ENCODE measurements at regions not wholly inside any gene's neighbourhood (a gene's known extent, or its start where the extent isn't known, plus 50 kb on each side); places are given as distances from the start of the nearest gene placed in this dataset.

- DNase-seq (no peak), ATAC-seq (replicated peaks in 1 of 4) (no peak)
- ChIA-PET CTCF (no interaction called here), POLR2A (no interaction called here)
- H3K27me3 Mint-ChIP-seq = peaks cover 0 to 4% of the 10 kb centered on the region in 2 donors
- Histone ChIP-seq H3K4me3 (ENCODE audit: control insufficient read depth in 1 of 2, extremely low read depth in 1 of 2, low read length in 1 of 2) (no peak overlapping the region), H3K27ac (ENCODE audit: low read length) (no peak overlapping the region), H3K36me3 (ENCODE audit: control insufficient read depth in 2 of 2, extremely low read depth in 1 of 2, insufficient read depth in 1 of 2, low read length in 1 of 2) (no peaks in the 10 kb centered on the region), H3K27me3 (replicated peaks in 1 of 2; ENCODE audit: control insufficient read depth in 2 of 2, extremely low read depth in 1 of 2, insufficient read depth in 2 of 2, low read length in 1 of 2) (no peaks in the 10 kb centered on the region), H3K9me3 (no peaks in the 10 kb centered on the region), H3K4me1 (ENCODE audit: control insufficient read depth in 1 of 2, extremely low read depth in 1 of 2, insufficient read depth in 2 of 2, low read length in 2 of 2) (no peaks in the 10 kb centered on the region)
- 88% methylated on average over 3 of the region's 3 CpGs for WGBS (ENCODE audit: insufficient coverage)
- no peak overlapping the region for H3K27ac Mint-ChIP-seq
- H3K4me1 Mint-ChIP-seq = no peaks in the 10 kb centered on the region
- H3K9me3 Mint-ChIP-seq = no peaks in the 10 kb centered on the region
- no peaks in the 10 kb centered on the region for H3K36me3 Mint-ChIP-seq
- no peak overlapping the region for H3K4me3 Mint-ChIP-seq
Observed at GRCh38 chr18:11380968-11381367, 228.4 kb upstream of the SLC35G4 start.

GRCh38 chr18:11379660-11380059, 229.7 kb upstream of the SLC35G4 start:
- H3K9me3 Mint-ChIP-seq = no peaks in the 10 kb centered on the region
- WGBS (ENCODE audit: insufficient coverage) = 86% methylated on average over 7 of the region's 10 CpGs

GRCh38 chr18:11377766-11378540, 228.6 kb upstream of the PIEZO2 start:
- Mint-ChIP-seq H3K36me3 (no peaks in the 10 kb centered on the region), H3K4me1 (no peaks in the 10 kb centered on the region), H3K9me3 (no peaks in the 10 kb centered on the region), H3K27me3 (peaks cover 0 to 4% of the 10 kb centered on the region in 2 donors), H3K4me3 (no peak overlapping the region), H3K27ac (no peak overlapping the region)
- Histone ChIP-seq H3K27me3 (replicated peaks in 1 of 2; ENCODE audit: control insufficient read depth in 2 of 2, extremely low read depth in 1 of 2, insufficient read depth in 2 of 2, low read length in 1 of 2) (no peaks in the 10 kb centered on the region), H3K36me3 (ENCODE audit: control insufficient read depth in 2 of 2, extremely low read depth in 1 of 2, insufficient read depth in 1 of 2, low read length in 1 of 2) (no peaks in the 10 kb centered on the region), H3K4me3 (ENCODE audit: control insufficient read depth in 1 of 2, extremely low read depth in 1 of 2, low read length in 1 of 2) (no peak overlapping the region), H3K9me3 (no peaks in the 10 kb centered on the region), H3K4me1 (ENCODE audit: control insufficient read depth in 1 of 2, extremely low read depth in 1 of 2, insufficient read depth in 2 of 2, low read length in 2 of 2) (no peaks in the 10 kb centered on the region), H3K27ac (ENCODE audit: low read length) (no peak overlapping the region)
- ChIA-PET POLR2A (no interaction called here), CTCF (no interaction called here)
- WGBS (ENCODE audit: insufficient coverage) = 82% methylated on average over 15 of the region's 18 CpGs
- no peak for ATAC-seq (replicated peaks in 1 of 4)
- DNase-seq = no peak

More at GRCh38 chr18:11379660-11380059, 229.7 kb upstream of the SLC35G4 start:
- DNase-seq (no peak), ATAC-seq (replicated peaks in 1 of 4) (no peak)
- ChIA-PET CTCF (no interaction called here), POLR2A (no interaction called here)
- no peaks in the 10 kb centered on the region for H3K27me3 ChIP-seq (replicated peaks in 1 of 2; ENCODE audit: control insufficient read depth in 2 of 2, extremely low read depth in 1 of 2, insufficient read depth in 2 of 2, low read length in 1 of 2)
- H3K4me3 ChIP-seq (ENCODE audit: control insufficient read depth in 1 of 2, extremely low read depth in 1 of 2, low read length in 1 of 2) = no peak overlapping the region
- Mint-ChIP-seq H3K36me3 (no peaks in the 10 kb centered on the region), H3K27ac (no peak overlapping the region), H3K4me1 (no peaks in the 10 kb centered on the region), H3K27me3 (peaks cover 0 to 4% of the 10 kb centered on the region in 2 donors), H3K4me3 (no peak overlapping the region)
- no peak overlapping the region for H3K27ac ChIP-seq (ENCODE audit: low read length)
- no peaks in the 10 kb centered on the region for H3K36me3 ChIP-seq (ENCODE audit: control insufficient read depth in 2 of 2, extremely low read depth in 1 of 2, insufficient read depth in 1 of 2, low read length in 1 of 2)
- no peaks in the 10 kb centered on the region for H3K4me1 ChIP-seq (ENCODE audit: control insufficient read depth in 1 of 2, extremely low read depth in 1 of 2, insufficient read depth in 2 of 2, low read length in 2 of 2)
- no peaks in the 10 kb centered on the region for H3K9me3 ChIP-seq

GRCh38 chr18:11372163-11372562, 222.8 kb upstream of the PIEZO2 start:
- H3K36me3 ChIP-seq (ENCODE audit: control insufficient read depth in 2 of 2, extremely low read depth in 1 of 2, insufficient read depth in 1 of 2, low read length in 1 of 2) = no peaks in the 10 kb centered on the region
- no peak overlapping the region for H3K4me3 ChIP-seq (ENCODE audit: control insufficient read depth in 1 of 2, extremely low read depth in 1 of 2, low read length in 1 of 2)
- no peak for ATAC-seq (replicated peaks in 1 of 4)
- no peak for DNase-seq
- Mint-ChIP-seq H3K27me3 (peaks cover 0 to 3% of the 10 kb centered on the region in 2 donors), H3K4me1 (no peaks in the 10 kb centered on the region), H3K4me3 (no peak overlapping the region), H3K27ac (no peak overlapping the region), H3K36me3 (no peaks in the 10 kb centered on the region), H3K9me3 (no peaks in the 10 kb centered on the region)
- H3K9me3 ChIP-seq = no peaks in the 10 kb centered on the region
- CTCF ChIA-PET = interaction anchor here in 1 of 2 donors (1.5 kb wide), 1 partner anchor 21 kb away, joined by 3 read pairs; no protein-coding TSS in a partner anchor
- WGBS (ENCODE audit: insufficient coverage) = no CpG with 5 or more reads among the region's 2 CpGs
- H3K27ac ChIP-seq (ENCODE audit: low read length) = no peak overlapping the region
- H3K27me3 ChIP-seq (replicated peaks in 1 of 2; ENCODE audit: control insufficient read depth in 2 of 2, extremely low read depth in 1 of 2, insufficient read depth in 2 of 2, low read length in 1 of 2) = no peaks in the 10 kb centered on the region
- POLR2A ChIA-PET = no interaction called here
- H3K4me1 ChIP-seq (ENCODE audit: control insufficient read depth in 1 of 2, extremely low read depth in 1 of 2, insufficient read depth in 2 of 2, low read length in 2 of 2) = no peaks in the 10 kb centered on the region

- Histone ChIP-seq H3K9me3 (no peaks in the 10 kb centered on the region), H3K27me3 (replicated peaks in 1 of 2; ENCODE audit: control insufficient read depth in 2 of 2, extremely low read depth in 1 of 2, insufficient read depth in 2 of 2, low read length in 1 of 2) (no peaks in the 10 kb centered on the region), H3K27ac (ENCODE audit: low read length) (no peak overlapping the region), H3K4me1 (ENCODE audit: control insufficient read depth in 1 of 2, extremely low read depth in 1 of 2, insufficient read depth in 2 of 2, low read length in 2 of 2) (no peaks in the 10 kb centered on the region), H3K4me3 (ENCODE audit: control insufficient read depth in 1 of 2, extremely low read depth in 1 of 2, low read length in 1 of 2) (no peak overlapping the region), H3K36me3 (ENCODE audit: control insufficient read depth in 2 of 2, extremely low read depth in 1 of 2, insufficient read depth in 1 of 2, low read length in 1 of 2) (no peaks in the 10 kb centered on the region)
- CTCF ChIA-PET = no interaction called here
- H3K4me3 Mint-ChIP-seq = no peak overlapping the region
- H3K4me1 Mint-ChIP-seq = no peaks in the 10 kb centered on the region
- POLR2A ChIA-PET = no interaction called here
- peaks cover 0 to 3% of the 10 kb centered on the region in 2 donors for H3K27me3 Mint-ChIP-seq
- H3K9me3 Mint-ChIP-seq = no peaks in the 10 kb centered on the region
- no peak for ATAC-seq (replicated peaks in 1 of 4)
- no peak overlapping the region for H3K27ac Mint-ChIP-seq
- WGBS (ENCODE audit: insufficient coverage) = 33% methylated on average over 2 of the region's 7 CpGs
- DNase-seq = no peak
- no peaks in the 10 kb centered on the region for H3K36me3 Mint-ChIP-seq
Observed at GRCh38 chr18:11369556-11369955, 220.2 kb upstream of the PIEZO2 start.

GRCh38 chr18:11368020-11368419, 218.7 kb upstream of the PIEZO2 start:
- Histone ChIP-seq H3K27me3 (replicated peaks in 1 of 2; ENCODE audit: control insufficient read depth in 2 of 2, extremely low read depth in 1 of 2, insufficient read depth in 2 of 2, low read length in 1 of 2) (no peaks in the 10 kb centered on the region), H3K4me1 (ENCODE audit: control insufficient read depth in 1 of 2, extremely low read depth in 1 of 2, insufficient read depth in 2 of 2, low read length in 2 of 2) (no peaks in the 10 kb centered on the region), H3K36me3 (ENCODE audit: control insufficient read depth in 2 of 2, extremely low read depth in 1 of 2, insufficient read depth in 1 of 2, low read length in 1 of 2) (no peaks in the 10 kb centered on the region), H3K27ac (ENCODE audit: low read length) (no peak overlapping the region), H3K9me3 (no peaks in the 10 kb centered on the region), H3K4me3 (ENCODE audit: control insufficient read depth in 1 of 2, extremely low read depth in 1 of 2, low read length in 1 of 2) (no peak overlapping the region)
- Mint-ChIP-seq H3K4me1 (no peaks in the 10 kb centered on the region), H3K36me3 (no peaks in the 10 kb centered on the region), H3K27ac (no peak overlapping the region), H3K27me3 (peaks cover 0 to 3% of the 10 kb centered on the region in 2 donors), H3K9me3 (no peaks in the 10 kb centered on the region), H3K4me3 (no peak overlapping the region)
- ATAC-seq (replicated peaks in 1 of 4) = no peak
- no peak for DNase-seq
- CTCF ChIA-PET = no interaction called here
- 20% methylated on average over 1 of the region's 4 CpGs for WGBS (ENCODE audit: insufficient coverage)
- POLR2A ChIA-PET = no interaction called here

- H3K27ac Mint-ChIP-seq = no peak overlapping the region
- Histone ChIP-seq H3K36me3 (ENCODE audit: control insufficient read depth in 2 of 2, extremely low read depth in 1 of 2, insufficient read depth in 1 of 2, low read length in 1 of 2) (no peaks in the 10 kb centered on the region), H3K4me3 (ENCODE audit: control insufficient read depth in 1 of 2, extremely low read depth in 1 of 2, low read length in 1 of 2) (no peak overlapping the region), H3K9me3 (no peaks in the 10 kb centered on the region), H3K27ac (ENCODE audit: low read length) (no peak overlapping the region), H3K4me1 (ENCODE audit: control insufficient read depth in 1 of 2, extremely low read depth in 1 of 2, insufficient read depth in 2 of 2, low read length in 2 of 2) (no peaks in the 10 kb centered on the region), H3K27me3 (replicated peaks in 1 of 2; ENCODE audit: control insufficient read depth in 2 of 2, extremely low read depth in 1 of 2, insufficient read depth in 2 of 2, low read length in 1 of 2) (no peaks in the 10 kb centered on the region)
- DNase-seq = no peak
- ChIA-PET CTCF (no interaction called here), POLR2A (no interaction called here)
- H3K27me3 Mint-ChIP-seq = peaks cover 0 to 3% of the 10 kb centered on the region in 2 donors
- H3K36me3 Mint-ChIP-seq = no peaks in the 10 kb centered on the region
- no peak for ATAC-seq (replicated peaks in 1 of 4)
- H3K9me3 Mint-ChIP-seq = no peaks in the 10 kb centered on the region
- H3K4me3 Mint-ChIP-seq = no peak overlapping the region
- H3K4me1 Mint-ChIP-seq = no peaks in the 10 kb centered on the region
Observed at GRCh38 chr18:11367351-11367750, 218.0 kb upstream of the PIEZO2 start.

Measured in T-cell (primary cell).